ENCODE measurements at regions not wholly inside any gene's neighbourhood (a gene's known extent, or its start where the extent isn't known, plus 50 kb on each side); places are given as distances from the start of the nearest gene placed in this dataset.

DNA sequence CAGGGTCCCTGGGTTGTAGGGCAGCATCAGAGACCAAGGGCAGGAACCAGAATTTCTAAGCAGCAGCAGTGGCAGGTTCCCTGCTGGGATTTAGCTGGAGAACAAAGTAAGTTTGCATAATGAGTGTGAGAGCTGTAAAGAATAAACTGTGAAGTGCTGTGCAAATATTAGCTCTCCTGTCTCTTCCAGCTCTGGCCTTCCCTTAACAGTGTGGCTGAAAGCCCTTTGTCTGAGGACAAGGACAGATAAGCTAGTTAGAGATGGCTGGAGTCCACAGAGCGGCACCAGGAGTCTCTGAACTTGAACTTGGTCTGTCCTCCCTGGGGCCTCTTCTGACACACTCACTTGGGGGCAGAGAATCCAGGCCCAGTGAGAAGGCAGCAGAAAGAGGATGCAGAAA, 98.2 kb upstream of the WSCD1 start (continued):
- TF ChIP-seq, protein P1, sequence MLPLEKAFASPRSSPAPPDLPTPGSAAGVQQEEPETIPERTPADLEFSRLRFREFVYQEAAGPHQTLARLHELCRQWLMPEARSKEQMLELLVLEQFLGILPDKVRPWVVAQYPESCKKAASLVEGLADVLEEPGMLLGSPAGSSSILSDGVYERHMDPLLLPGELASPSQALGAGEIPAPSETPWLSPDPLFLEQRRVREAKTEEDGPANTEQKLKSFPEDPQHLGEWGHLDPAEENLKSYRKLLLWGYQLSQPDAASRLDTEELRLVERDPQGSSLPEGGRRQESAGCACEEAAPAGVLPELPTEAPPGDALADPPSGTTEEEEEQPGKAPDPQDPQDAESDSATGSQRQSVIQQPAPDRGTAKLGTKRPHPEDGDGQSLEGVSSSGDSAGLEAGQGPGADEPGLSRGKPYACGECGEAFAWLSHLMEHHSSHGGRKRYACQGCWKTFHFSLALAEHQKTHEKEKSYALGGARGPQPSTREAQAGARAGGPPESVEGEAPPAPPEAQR (CRISPR knock-in tag; IDR thresholded peaks at IDR 0.05) = no peak
- TF ChIP-seq, protein P2, sequence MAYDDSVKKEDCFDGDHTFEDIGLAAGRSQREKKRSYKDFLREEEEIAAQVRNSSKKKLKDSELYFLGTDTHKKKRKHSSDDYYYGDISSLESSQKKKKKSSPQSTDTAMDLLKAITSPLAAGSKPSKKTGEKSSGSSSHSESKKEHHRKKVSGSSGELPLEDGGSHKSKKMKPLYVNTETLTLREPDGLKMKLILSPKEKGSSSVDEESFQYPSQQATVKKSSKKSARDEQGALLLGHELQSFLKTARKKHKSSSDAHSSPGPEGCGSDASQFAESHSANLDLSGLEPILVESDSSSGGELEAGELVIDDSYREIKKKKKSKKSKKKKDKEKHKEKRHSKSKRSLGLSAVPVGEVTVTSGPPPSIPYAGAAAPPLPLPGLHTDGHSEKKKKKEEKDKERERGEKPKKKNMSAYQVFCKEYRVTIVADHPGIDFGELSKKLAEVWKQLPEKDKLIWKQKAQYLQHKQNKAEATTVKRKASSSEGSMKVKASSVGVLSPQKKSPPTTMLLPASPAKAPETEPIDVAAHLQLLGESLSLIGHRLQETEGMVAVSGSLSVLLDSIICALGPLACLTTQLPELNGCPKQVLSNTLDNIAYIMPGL (CRISPR knock-in tag; IDR thresholded peaks at IDR 0.05) = no peak
- TF ChIP-seq OVOL2 (CRISPR knock-in tag; IDR thresholded peaks at IDR 0.05; ENCODE audit: borderline replicate concordance) (no peak), SP1 (CRISPR knock-in tag; conservative IDR thresholded peaks at IDR 0.05) (no peak), ZNF138 (CRISPR knock-in tag; conservative IDR thresholded peaks at IDR 0.05) (no peak), SMAD3 (CRISPR knock-in tag; IDR thresholded peaks at IDR 0.05; ENCODE audit: borderline replicate concordance) (no peak), FOXP1 (CRISPR knock-in tag; IDR thresholded peaks at IDR 0.05; ENCODE audit: borderline replicate concordance) (no peak), ZBTB21 (CRISPR knock-in tag; IDR thresholded peaks at IDR 0.05; ENCODE audit: borderline replicate concordance) (no peak)
- TF ChIP-seq, protein P3, sequence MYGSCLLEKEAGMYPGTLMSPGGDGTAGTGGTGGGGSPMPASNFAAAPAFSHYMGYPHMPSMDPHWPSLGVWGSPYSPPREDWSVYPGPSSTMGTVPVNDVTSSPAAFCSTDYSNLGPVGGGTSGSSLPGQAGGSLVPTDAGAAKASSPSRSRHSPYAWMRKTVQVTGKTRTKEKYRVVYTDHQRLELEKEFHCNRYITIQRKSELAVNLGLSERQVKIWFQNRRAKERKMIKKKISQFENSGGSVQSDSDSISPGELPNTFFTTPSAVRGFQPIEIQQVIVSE (CRISPR knock-in tag; IDR thresholded peaks at IDR 0.05; ENCODE audit: borderline replicate concordance) = no peak

DNA sequence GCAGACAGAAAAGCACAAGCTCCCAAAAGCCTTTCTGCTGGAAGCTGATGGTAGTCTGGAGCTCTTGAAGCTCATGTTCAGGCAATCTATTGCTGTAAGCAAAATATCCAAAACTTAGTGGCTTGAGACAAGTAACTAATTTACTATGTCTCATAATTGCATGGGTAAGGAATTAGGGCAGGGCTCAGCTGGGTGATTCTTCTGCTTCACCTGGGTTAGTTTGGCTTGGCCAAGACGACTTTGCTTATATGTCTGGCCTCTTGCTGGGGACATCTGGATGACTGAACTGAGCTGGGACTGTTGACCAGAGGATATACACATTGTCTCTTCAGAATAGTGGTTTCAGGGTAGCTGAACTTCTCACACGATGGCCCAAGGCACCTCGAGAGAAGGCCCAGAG, 96.8 kb upstream of the WSCD1 start:
- H3K36me3 Mint-ChIP-seq = peaks cover 23% of the 10 kb centered on the region
- peaks cover 5% of the 10 kb centered on the region; the same call in 1 of the 2 replicates for H3K4me1 Mint-ChIP-seq
- H3K27ac Mint-ChIP-seq = no peak overlapping the region
- ATAC-seq = no peak
- H3K27me3 Mint-ChIP-seq (ENCODE audit: low read depth) = no peaks in the 10 kb centered on the region; the same call in 1 of the 2 replicates
- H3K9me3 Mint-ChIP-seq = peaks cover 32% of the 10 kb centered on the region
- H3K4me3 Mint-ChIP-seq = no peak overlapping the region
- no peak for DNase-seq (ENCODE audit: low spot score)
- no peak for TF ChIP-seq TP53 (CRISPR knock-in tag; IDR thresholded peaks at IDR 0.05)
- TF ChIP-seq, protein P4, sequence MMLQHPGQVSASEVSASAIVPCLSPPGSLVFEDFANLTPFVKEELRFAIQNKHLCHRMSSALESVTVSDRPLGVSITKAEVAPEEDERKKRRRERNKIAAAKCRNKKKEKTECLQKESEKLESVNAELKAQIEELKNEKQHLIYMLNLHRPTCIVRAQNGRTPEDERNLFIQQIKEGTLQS (CRISPR knock-in tag; conservative IDR thresholded peaks at IDR 0.05) = no peak
- TF ChIP-seq, protein P5, sequence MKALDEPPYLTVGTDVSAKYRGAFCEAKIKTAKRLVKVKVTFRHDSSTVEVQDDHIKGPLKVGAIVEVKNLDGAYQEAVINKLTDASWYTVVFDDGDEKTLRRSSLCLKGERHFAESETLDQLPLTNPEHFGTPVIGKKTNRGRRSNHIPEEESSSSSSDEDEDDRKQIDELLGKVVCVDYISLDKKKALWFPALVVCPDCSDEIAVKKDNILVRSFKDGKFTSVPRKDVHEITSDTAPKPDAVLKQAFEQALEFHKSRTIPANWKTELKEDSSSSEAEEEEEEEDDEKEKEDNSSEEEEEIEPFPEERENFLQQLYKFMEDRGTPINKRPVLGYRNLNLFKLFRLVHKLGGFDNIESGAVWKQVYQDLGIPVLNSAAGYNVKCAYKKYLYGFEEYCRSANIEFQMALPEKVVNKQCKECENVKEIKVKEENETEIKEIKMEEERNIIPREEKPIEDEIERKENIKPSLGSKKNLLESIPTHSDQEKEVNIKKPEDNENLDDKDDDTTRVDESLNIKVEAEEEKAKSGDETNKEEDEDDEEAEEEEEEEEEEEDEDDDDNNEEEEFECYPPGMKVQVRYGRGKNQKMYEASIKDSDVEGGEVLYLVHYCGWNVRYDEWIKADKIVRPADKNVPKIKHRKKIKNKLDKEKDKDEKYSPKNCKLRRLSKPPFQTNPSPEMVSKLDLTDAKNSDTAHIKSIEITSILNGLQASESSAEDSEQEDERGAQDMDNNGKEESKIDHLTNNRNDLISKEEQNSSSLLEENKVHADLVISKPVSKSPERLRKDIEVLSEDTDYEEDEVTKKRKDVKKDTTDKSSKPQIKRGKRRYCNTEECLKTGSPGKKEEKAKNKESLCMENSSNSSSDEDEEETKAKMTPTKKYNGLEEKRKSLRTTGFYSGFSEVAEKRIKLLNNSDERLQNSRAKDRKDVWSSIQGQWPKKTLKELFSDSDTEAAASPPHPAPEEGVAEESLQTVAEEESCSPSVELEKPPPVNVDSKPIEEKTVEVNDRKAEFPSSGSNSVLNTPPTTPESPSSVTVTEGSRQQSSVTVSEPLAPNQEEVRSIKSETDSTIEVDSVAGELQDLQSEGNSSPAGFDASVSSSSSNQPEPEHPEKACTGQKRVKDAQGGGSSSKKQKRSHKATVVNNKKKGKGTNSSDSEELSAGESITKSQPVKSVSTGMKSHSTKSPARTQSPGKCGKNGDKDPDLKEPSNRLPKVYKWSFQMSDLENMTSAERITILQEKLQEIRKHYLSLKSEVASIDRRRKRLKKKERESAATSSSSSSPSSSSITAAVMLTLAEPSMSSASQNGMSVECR (CRISPR knock-in tag; IDR thresholded peaks at IDR 0.05; ENCODE audit: borderline replicate concordance) = no peak
- TF ChIP-seq, protein P6, sequence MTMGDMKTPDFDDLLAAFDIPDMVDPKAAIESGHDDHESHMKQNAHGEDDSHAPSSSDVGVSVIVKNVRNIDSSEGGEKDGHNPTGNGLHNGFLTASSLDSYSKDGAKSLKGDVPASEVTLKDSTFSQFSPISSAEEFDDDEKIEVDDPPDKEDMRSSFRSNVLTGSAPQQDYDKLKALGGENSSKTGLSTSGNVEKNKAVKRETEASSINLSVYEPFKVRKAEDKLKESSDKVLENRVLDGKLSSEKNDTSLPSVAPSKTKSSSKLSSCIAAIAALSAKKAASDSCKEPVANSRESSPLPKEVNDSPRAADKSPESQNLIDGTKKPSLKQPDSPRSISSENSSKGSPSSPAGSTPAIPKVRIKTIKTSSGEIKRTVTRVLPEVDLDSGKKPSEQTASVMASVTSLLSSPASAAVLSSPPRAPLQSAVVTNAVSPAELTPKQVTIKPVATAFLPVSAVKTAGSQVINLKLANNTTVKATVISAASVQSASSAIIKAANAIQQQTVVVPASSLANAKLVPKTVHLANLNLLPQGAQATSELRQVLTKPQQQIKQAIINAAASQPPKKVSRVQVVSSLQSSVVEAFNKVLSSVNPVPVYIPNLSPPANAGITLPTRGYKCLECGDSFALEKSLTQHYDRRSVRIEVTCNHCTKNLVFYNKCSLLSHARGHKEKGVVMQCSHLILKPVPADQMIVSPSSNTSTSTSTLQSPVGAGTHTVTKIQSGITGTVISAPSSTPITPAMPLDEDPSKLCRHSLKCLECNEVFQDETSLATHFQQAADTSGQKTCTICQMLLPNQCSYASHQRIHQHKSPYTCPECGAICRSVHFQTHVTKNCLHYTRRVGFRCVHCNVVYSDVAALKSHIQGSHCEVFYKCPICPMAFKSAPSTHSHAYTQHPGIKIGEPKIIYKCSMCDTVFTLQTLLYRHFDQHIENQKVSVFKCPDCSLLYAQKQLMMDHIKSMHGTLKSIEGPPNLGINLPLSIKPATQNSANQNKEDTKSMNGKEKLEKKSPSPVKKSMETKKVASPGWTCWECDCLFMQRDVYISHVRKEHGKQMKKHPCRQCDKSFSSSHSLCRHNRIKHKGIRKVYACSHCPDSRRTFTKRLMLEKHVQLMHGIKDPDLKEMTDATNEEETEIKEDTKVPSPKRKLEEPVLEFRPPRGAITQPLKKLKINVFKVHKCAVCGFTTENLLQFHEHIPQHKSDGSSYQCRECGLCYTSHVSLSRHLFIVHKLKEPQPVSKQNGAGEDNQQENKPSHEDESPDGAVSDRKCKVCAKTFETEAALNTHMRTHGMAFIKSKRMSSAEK (CRISPR knock-in tag; IDR thresholded peaks at IDR 0.05; ENCODE audit: borderline replicate concordance) = no peak
- TF ChIP-seq, protein P7, sequence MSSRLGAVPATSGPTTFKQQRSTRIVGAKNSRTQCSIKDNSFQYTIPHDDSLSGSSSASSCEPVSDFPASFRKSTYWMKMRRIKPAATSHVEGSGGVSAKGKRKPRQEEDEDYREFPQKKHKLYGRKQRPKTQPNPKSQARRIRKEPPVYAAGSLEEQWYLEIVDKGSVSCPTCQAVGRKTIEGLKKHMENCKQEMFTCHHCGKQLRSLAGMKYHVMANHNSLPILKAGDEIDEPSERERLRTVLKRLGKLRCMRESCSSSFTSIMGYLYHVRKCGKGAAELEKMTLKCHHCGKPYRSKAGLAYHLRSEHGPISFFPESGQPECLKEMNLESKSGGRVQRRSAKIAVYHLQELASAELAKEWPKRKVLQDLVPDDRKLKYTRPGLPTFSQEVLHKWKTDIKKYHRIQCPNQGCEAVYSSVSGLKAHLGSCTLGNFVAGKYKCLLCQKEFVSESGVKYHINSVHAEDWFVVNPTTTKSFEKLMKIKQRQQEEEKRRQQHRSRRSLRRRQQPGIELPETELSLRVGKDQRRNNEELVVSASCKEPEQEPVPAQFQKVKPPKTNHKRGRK (CRISPR knock-in tag; IDR thresholded peaks at IDR 0.05; ENCODE audit: borderline replicate concordance) = no peak
- ChIA-PET CTCF (no interaction called here), POLR2A (no interaction called here)
